Spleen (tissue), 11 donors: ENCODE measurements at regions not wholly inside any gene's neighbourhood (a gene's known extent, or its start where the extent isn't known, plus 50 kb on each side); places are given as distances from the start of the nearest gene placed in this dataset.

ENCODE experiments used
- DNase-seq: peaks from one replicate; pipeline ENCODE4 v3.0.0-alpha.2; 2020
- H3K27ac ChIP-seq, 8 donors: fragments of 200-600 bp; sonication (generic) in 7 of 8; 1 replicate in 4 of 8; 2 replicates in 4 of 8; pipeline versions ENCODE4 v1.5.0 to v1.8.0; 2016 to 2021; ENCODE audit warnings: inconsistent platforms in 4 of 8, mild to moderate bottlenecking in 4 of 8, moderate library complexity in 1 of 8
- H3K27me3 ChIP-seq, 7 donors: fragments of 200-600 bp; sonication (generic) in 6 of 7; replicated peaks in 1 of 7; 1 replicate in 4 of 7; 2 replicates in 3 of 7; pipeline versions ENCODE4 v1.5.0 to v1.8.0; 2016 to 2021; ENCODE audit warnings: inconsistent platforms in 3 of 7, mild to moderate bottlenecking in 1 of 7
- H3K36me3 ChIP-seq, 6 donors: fragments of 200-600 bp; sonication (generic) in 5 of 6; 1 replicate in 4 of 6; 2 replicates in 2 of 6; pipeline versions ENCODE4 v1.5.0 to v1.8.0; 2016 to 2021; ENCODE audit warnings: inconsistent platforms in 2 of 6
- H3K4me1 ChIP-seq, 6 donors: fragments of 200-600 bp; sonication (generic) in 5 of 6; 1 replicate in 3 of 6; 2 replicates in 3 of 6; pipeline versions ENCODE4 v1.5.0 to v1.8.0; 2016 to 2021; ENCODE audit warnings: inconsistent platforms in 3 of 6
- H3K4me3 ChIP-seq, 8 donors: fragments of 200-600 bp; sonication (generic) in 7 of 8; 1 replicate in 4 of 8; 2 replicates in 4 of 8; pipeline versions ENCODE4 v1.5.0 to v1.8.0; 2016 to 2021; ENCODE audit warnings: inconsistent platforms in 4 of 8, mild to moderate bottlenecking in 4 of 8, moderate library complexity in 2 of 8
- H3K9me3 ChIP-seq, 8 donors: fragments of 200-600 bp; sonication (generic) in 7 of 8; 1 replicate in 4 of 8; 2 replicates in 4 of 8; pipeline versions ENCODE4 v1.5.0 to v1.8.0; 2016 to 2021; ENCODE audit warnings: inconsistent platforms in 4 of 8
- CTCF ChIP-seq, 11 experiments: fragments of 200-600 bp in 7 of 11; fragments of 450-650 bp in 4 of 11; sonication (generic) in 4 of 11; IDR thresholded peaks in 8 of 11; conservative IDR thresholded peaks in 3 of 11; 1 replicate in 7 of 11; 2 replicates in 4 of 11; pipeline versions ENCODE4 v1.4.0 to v1.8.0; 2016 to 2021; ENCODE audit warnings: antibody characterized with exemption in 11 of 11, inconsistent platforms in 4 of 11, mild to moderate bottlenecking in 1 of 11
- POLR2A ChIP-seq, 3 donors: fragments of 450-650 bp; IDR thresholded peaks; one replicate each; pipeline ENCODE4 v1.5.1; 2017; ENCODE audit warnings: antibody characterized with exemption in 3 of 3, mild to moderate bottlenecking in 1 of 3
- POLR2AphosphoS5 ChIP-seq, 3 donors: sonication (generic); formaldehyde crosslinking; IDR thresholded peaks; one replicate each; pipeline ENCODE4 v1.5.1; 2017; ENCODE audit warnings: antibody characterized with exemption in 3 of 3
- whole genome bisulfite sequencing, 5 donors: extraction: QIAGEN DNeasy Blood & Tissue Kit in 3 of 5; methylation state at CpG; one replicate each; pipeline versions ENCODE4 v1.1.5 to v1.1.7; 2013 to 2018; 5-methylcytosine and 5-hydroxymethylcytosine counted together
- intact Hi-C: fragments of 100-400 bp; cut with DNase I; formaldehyde crosslinking; loops from one replicate; pipeline ENCODE4 v1.15.0; 2023; ENCODE audit warnings: low total_unique reads
- donor health status: healthy with polysubstance abuse.
- donor health status: DM: no; HTN: no; CAD: no; lungs with moderate emphysema.
- donor health status: DM: no; HTN: no; CAD: no.
- donor health status: Bipolar disorder and iron deficiency.
- donor health status: healthy.
- donor health status: DM: no; HTN: no; CAD: no.
- donor health status: DM: yes; HTN: yes; CAD: no.

- WGBS, 5 donors, result 51 to 65% (median 61%) methylated on average over 2 of the region's 2 CpGs
- Histone ChIP-seq H3K27me3 (no peaks in the 10 kb centered on the region), H3K4me3 (no peak overlapping the region), H3K27ac (no peak overlapping the region), H3K36me3 (no peaks in the 10 kb centered on the region), H3K4me1 (no peaks in the 10 kb centered on the region), H3K9me3 (no peaks in the 10 kb centered on the region)
- DNase-seq, result no peak
- TF ChIP-seq POLR2A (IDR thresholded peaks at IDR 0.05), result no peak
- no peak for TF ChIP-seq CTCF (IDR thresholded peaks at IDR 0.05 in 8 of 11, conservative IDR thresholded peaks at IDR 0.05 in 3 of 11)
- TF ChIP-seq POLR2AphosphoS5 (IDR thresholded peaks at IDR 0.05), result no peak
- intact Hi-C loops, result no loop called here
These were observed 563.7 kb downstream of the PLCL1 start for GRCh38 chr2:198368089-198368488.

DNA sequence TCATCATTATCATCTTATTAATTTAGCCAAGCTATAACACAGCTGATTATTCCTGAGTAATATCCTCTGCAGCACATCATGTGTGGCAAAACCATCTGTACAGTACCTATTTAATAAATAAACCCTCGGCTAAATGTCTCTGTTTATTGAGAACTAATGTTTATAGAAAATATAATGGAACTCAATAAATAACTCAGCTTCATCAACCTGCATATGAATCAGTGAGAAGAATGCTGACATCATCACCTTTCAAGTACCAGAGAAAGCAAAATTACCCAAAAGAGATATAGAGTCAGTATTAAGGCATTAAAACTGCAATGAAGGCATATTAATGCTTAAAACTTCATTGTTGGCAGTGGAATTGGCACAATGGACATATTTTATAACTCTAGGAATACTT lies 558.3 kb downstream of the PLCL1 start:
- Histone ChIP-seq H3K4me1 (no peaks in the 10 kb centered on the region), H3K27ac (no peak overlapping the region), H3K4me3 (no peak overlapping the region), H3K27me3 (peaks cover 0 to 11% (median 0%) of the 10 kb centered on the region in 7 donors), H3K9me3 (no peaks in the 10 kb centered on the region), H3K36me3 (no peaks in the 10 kb centered on the region)
- no peak for DNase-seq
- WGBS, 5 donors, result 67 to 84% (median 74%) methylated on average over 1 of the region's 1 CpG
- intact Hi-C loops, result no loop called here
- no peak for TF ChIP-seq POLR2AphosphoS5 (IDR thresholded peaks at IDR 0.05)
- no peak for TF ChIP-seq POLR2A (IDR thresholded peaks at IDR 0.05)

DNA sequence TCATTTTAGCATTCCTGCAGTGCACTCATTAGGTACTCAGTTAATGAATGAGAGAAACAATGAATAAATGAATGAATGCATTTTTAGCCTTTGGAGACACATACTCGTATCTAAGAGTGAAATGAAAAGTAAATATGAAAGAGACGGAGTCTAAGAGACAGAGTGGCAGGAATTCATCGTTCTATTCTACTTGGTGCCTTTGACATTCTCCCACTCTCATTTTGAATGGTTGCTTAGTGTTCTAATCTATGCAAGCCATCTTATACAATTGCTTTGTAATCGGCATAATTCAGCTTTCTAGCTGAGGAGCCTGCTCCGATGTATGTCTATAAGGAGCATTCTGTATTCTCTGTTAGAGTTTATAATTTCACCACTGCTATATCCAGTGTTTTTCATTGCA lies 554.9 kb downstream of the PLCL1 start:
- Histone ChIP-seq H3K4me3 (no peak overlapping the region), H3K27me3 (peaks cover 0 to 11% (median 0%) of the 10 kb centered on the region in 7 donors), H3K27ac (no peak overlapping the region), H3K4me1 (no peaks in the 10 kb centered on the region), H3K9me3 (no peaks in the 10 kb centered on the region), H3K36me3 (no peaks in the 10 kb centered on the region)
- DNase-seq, result no peak
- intact Hi-C loops, result no loop called here
- TF ChIP-seq CTCF (IDR thresholded peaks at IDR 0.05 in 8 of 11, conservative IDR thresholded peaks at IDR 0.05 in 3 of 11) (no peak), POLR2A (IDR thresholded peaks at IDR 0.05) (no peak), POLR2AphosphoS5 (IDR thresholded peaks at IDR 0.05) (no peak)
- WGBS, 5 donors, result 71 to 94% (median 85%) methylated on average over 5 of the region's 5 CpGs

DNA sequence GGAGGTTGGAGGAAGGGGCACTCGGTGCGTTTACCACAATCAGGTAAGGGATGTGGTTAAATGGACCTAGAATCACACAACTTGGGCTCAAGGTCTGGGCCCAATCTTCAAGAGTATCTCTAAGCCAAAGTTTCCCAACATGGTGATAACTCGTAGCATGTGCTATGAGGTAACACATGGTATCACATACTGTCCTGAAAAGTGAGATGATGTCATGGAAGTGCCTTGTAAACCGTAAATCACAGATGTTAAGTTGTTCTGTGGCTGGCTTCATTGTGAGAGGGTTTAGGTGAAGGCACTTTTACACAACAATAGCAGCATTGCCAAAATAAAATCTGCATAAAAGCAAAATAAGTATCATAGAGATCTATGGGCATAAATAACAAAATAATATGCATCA lies 551.8 kb downstream of the PLCL1 start:
- Histone ChIP-seq H3K4me3 (no peak overlapping the region), H3K9me3 (no peaks in the 10 kb centered on the region), H3K27me3 (peaks cover 0 to 11% (median 0%) of the 10 kb centered on the region in 7 donors), H3K36me3 (no peaks in the 10 kb centered on the region), H3K27ac (no peak overlapping the region), H3K4me1 (no peaks in the 10 kb centered on the region)
- intact Hi-C loops, result no loop called here
- 75 to 86% (median 83%) methylated on average over 4 of the region's 4 CpGs for WGBS, 5 donors
- no peak for DNase-seq
- TF ChIP-seq CTCF (IDR thresholded peaks at IDR 0.05 in 8 of 11, conservative IDR thresholded peaks at IDR 0.05 in 3 of 11) (no peak), POLR2A (IDR thresholded peaks at IDR 0.05) (no peak), POLR2AphosphoS5 (IDR thresholded peaks at IDR 0.05) (no peak)

- intact Hi-C loops, result no loop called here
- 74 to 88% (median 80%) methylated on average over 4 of the region's 4 CpGs for WGBS, 5 donors
- TF ChIP-seq POLR2A (IDR thresholded peaks at IDR 0.05), result no peak
- TF ChIP-seq CTCF (IDR thresholded peaks at IDR 0.05 in 8 of 11, conservative IDR thresholded peaks at IDR 0.05 in 3 of 11), result no peak
- no peak for TF ChIP-seq POLR2AphosphoS5 (IDR thresholded peaks at IDR 0.05)
- Histone ChIP-seq H3K4me3 (no peak overlapping the region), H3K27ac (no peak overlapping the region), H3K36me3 (no peaks in the 10 kb centered on the region), H3K4me1 (no peaks in the 10 kb centered on the region), H3K9me3 (no peaks in the 10 kb centered on the region), H3K27me3 (peaks cover 0 to 4% (median 0%) of the 10 kb centered on the region in 7 donors)
- no peak for DNase-seq
These were observed 547.3 kb downstream of the PLCL1 start for GRCh38 chr2:198351647-198352046.
